Skin epidermis (tissue), 12 donors: ENCODE measurements at regions not wholly inside any gene's neighbourhood (a gene's known extent, or its start where the extent isn't known, plus 50 kb on each side); places are given as distances from the start of the nearest gene placed in this dataset.

ENCODE experiments used
- H3K27ac ChIP-seq, 21 experiments: fragments of 200-600 bp; sonication (generic) in 11 of 21; one replicate each; pipeline ENCODE4 v1.5.0; 2020; ENCODE audit warnings: mild to moderate bottlenecking in 3 of 21, inconsistent platforms in 2 of 21, moderate library complexity in 2 of 21
- H3K4me3 ChIP-seq, 7 experiments: fragments of 200-600 bp; sonication (generic) in 2 of 7; one replicate each; pipeline ENCODE4 v1.5.0; 2020; ENCODE audit warnings: inconsistent platforms in 2 of 7, mild to moderate bottlenecking in 2 of 7, moderate library complexity in 1 of 7

DNA sequence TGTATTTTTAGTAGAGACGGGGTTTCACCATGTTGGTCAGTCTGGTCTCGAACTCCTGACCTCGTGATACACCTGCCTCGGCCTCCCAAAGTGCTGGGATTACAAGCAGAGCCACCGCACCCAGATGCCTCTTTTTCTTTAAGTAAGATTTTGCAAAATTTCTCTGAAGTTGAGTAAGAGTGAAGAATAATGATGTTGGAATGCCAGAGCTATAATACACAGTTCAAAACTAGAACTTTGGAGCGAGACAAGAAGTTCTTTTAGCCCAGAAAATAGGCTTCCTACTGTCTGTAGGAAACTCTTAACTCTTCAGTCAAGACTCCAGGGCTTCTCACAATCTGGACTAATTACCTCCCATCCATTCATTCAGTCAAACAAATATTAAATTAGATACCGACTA, 51.4 kb downstream of the MARCHF4 start:
- Histone ChIP-seq H3K4me3 (no peak overlapping the region), H3K27ac (no peak overlapping the region)

DNA sequence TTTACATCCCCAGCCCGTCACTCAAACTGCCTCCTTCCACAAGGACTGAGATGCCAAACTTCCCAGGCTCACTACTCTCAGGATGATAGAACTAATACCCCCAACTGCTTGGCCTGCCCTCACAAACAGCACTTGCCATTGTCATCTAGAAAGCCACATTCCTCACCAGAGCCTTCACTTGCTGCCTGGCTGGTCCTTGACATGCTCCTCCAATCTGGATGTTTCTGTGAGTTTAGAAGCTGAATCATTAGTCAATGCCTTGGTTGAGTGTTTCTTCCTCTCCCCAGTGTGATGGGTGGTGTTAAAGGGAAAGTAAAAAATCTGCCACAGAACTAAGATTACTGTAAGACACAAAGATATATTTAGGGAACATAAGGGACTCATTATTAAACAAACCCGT, 52.5 kb downstream of the MARCHF4 start:
- no peak overlapping the region for H3K27ac ChIP-seq
- H3K4me3 ChIP-seq, result no peak overlapping the region

DNA sequence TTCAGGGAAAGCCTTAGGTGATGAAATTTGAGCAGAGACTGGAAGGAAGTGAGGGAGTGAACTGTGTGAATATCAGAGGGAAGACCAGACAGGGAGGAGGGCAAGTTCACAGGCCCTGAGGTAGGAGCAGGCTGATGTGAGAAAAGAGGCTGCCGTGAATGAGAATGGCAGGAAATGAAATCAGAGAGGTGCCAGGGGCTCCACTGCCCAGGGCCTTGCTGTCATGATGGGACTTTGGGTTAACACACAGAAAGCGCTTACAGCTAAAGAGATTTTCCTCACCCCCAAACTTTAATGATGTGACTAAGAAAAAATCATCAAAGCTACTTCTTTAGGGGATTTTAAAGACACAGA, 53.8 kb downstream of the MARCHF4 start:
- Histone ChIP-seq H3K27ac (no peak overlapping the region), H3K4me3 (no peak overlapping the region)

DNA sequence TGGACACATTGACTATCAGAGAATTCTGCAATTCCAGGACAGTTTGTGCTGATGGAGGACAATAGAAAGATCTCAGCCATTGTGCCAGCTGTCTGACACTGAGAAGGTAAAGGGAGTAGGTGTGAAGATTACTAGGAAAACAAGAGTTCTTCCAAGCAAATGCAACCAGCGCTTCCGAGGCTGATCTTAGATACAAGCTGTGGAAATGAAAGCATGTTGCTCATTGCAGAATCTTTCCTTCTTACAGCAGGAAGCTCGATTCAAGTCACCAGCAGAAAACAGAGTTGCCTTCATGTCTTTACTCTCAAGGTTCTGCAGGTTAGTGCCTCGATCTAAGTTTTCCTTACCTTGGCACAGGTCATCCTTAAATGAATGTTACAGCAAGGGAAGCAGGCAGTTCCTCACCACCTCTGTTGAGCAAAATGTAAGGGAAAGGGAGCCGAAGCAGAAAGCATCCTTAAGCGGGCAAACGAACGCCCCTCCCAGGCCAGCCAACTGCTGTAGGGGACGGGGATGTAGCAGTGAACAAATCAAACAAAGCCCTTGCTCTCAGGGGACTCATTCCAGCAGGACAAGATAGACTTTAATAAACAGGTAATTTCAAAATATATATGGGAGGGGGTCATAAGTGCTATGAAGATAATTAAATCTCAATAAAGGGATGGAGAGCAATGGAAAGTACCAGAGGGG, 54.3 kb downstream of the MARCHF4 start:
- H3K4me3 ChIP-seq, result no peak overlapping the region

DNA sequence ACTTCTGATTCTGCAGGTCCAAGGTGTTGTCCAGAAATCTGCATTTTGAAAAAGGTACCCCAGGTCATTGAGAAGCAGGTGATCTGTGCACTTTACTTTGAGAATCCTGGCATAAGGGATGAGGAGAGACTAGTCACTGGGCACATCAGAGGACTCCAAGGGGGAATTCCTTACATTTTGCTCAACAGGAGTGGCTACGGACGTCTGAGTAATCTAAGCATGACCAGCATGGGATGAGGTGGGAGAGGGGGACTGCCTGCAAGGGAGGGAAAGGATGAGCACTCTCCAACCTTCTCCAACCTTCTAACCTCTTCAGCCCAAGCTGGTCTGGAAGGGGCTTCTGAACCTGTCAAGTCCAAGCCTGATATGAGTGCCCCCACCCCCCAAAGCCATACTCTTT, 55.5 kb downstream of the MARCHF4 start:
- Histone ChIP-seq H3K27ac (no peak overlapping the region), H3K4me3 (no peak overlapping the region)

More for the DNA sequence above, 54.3 kb downstream of the MARCHF4 start:
- H3K27ac ChIP-seq, result no peak overlapping the region

DNA sequence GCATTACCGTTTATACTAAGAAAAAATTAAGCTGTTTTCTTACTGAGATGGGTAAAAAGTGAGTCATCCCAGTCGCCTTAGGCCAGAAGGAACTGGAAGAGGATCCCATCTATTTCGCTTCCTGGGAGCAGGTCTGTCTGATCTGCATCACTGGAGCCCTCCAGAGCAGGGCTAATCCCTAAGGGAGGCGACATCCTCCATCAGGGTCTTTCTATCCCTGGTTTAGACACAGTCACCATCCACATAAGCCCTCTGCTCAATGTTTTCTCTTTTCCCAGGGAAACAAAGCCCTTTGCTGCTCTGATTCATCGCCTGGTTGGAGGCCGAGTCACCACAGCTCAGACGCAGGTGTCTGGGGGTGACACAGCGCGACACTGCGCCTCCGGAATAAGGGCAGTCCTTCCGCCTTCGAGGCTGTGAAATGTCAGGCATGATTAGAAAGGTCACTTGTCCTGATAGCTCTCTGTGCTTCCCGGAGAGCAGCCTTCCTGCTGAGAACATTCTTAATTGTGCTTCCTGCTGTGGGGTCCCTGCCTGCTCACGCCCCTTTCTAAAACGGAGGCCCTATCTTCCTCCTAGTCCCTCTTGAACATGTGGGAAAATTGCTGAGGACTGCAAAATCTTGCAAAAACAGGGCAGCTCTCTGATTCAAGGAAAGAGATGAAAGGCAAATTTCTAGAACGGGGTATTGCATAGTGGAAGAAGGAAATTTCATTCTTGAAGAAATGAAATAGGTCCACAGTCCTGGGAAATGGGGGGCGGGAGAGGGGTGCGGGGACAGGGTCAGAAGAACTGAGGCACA, 56.3 kb downstream of the MARCHF4 start:
- no peak overlapping the region for H3K27ac ChIP-seq
- H3K4me3 ChIP-seq, result no peak overlapping the region

DNA sequence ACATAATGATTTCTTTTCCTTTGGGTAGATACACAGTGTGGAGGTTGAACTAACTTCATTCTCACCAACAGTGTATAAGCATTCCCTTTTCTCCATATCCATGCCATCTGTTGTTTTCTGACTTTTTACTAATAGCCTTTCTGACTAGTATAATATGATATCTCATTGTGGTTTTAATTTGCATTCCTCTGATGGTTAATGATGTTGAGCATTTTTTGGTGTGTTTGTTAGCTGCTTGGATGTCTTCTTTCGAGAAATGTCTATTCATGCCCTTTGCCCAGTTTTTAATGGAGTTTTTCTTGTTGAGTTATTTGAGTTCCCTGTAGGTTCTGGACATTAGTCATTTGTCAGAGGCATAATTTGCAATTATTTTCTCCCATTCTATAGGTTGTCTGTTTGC, 59.8 kb downstream of the MARCHF4 start:
- H3K27ac ChIP-seq, result no peak overlapping the region
- no peak overlapping the region for H3K4me3 ChIP-seq

DNA sequence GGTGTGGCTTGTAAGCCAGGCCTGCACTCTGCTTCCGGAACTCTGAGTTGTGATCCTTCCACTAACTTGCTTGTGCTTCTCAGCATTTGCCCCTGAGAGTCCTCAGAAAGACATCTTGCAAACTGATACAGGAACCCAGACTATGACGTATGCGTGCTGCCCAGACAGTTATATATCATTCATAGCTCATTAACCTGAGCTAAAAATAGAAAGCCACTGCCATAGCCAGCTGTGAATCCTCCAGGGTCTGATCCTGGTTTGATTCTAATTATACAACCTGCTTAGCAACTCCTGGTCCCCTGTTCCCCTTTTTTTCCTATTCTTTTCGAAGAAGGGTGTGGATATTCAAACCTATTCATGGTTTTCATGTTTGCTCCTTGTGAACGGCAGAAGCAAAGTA, 63.7 kb downstream of the MARCHF4 start:
- no peak overlapping the region for H3K4me3 ChIP-seq
- H3K27ac ChIP-seq, result no peak overlapping the region

DNA sequence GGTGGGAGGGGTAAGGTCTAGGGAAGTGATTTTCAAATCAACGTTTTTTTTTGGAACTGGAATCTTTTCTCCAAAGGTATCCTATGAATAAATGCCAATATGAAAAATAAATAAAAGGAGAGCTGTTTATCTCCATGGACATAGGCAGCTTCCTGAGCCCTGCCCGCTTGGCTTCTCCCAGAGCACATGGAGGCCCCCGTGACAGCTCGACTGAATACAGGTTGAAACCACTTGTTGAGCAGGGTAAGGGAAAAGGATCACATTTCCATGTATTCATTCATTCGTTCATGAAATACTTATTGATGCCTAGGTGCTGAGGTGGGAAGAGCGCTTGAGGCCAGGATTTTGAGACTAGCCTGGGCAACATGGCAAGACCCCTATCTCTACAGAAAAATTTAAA, 64.8 kb downstream of the MARCHF4 start:
- Histone ChIP-seq H3K4me3 (no peak overlapping the region), H3K27ac (no peak overlapping the region)

DNA sequence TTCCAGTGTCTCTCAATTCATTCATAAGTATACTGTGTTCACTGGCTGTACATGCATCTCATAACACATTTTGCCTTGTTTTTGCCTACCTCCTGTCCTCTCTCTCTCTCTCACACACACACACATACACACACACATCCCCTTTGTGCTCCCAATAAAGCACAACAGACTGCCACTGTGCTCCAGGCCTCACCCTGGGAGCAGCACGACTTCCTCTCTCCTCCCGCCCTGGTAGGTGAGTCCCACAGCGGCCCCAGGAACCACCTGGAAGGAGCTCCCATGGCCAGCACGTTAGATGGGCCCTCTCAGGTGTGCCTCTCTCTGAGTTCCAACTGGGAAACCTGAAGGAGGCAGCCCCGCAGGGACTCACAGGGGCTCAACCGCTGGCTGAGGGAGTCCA, 65.4 kb downstream of the MARCHF4 start:
- no peak overlapping the region for H3K4me3 ChIP-seq
- no peak overlapping the region for H3K27ac ChIP-seq

DNA sequence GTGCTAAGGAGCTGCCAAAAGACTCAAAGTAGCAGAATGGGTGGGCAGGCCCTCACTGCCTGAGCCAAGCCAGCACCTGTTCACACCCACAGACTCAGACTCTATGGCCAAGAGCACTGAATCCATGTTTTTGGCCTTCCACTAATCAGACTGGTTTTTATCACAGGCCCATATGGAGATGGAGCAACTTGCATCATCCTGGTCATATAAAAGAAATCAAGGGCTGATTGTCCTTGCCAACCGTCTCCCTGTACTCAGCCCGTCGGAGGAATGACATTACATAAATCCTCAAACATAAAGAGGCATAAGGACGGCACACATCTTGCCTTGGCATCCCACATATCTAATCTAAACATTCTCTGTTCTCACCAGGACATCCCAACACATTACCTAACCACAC, 66.7 kb downstream of the MARCHF4 start:
- Histone ChIP-seq H3K27ac (no peak overlapping the region), H3K4me3 (no peak overlapping the region)

DNA sequence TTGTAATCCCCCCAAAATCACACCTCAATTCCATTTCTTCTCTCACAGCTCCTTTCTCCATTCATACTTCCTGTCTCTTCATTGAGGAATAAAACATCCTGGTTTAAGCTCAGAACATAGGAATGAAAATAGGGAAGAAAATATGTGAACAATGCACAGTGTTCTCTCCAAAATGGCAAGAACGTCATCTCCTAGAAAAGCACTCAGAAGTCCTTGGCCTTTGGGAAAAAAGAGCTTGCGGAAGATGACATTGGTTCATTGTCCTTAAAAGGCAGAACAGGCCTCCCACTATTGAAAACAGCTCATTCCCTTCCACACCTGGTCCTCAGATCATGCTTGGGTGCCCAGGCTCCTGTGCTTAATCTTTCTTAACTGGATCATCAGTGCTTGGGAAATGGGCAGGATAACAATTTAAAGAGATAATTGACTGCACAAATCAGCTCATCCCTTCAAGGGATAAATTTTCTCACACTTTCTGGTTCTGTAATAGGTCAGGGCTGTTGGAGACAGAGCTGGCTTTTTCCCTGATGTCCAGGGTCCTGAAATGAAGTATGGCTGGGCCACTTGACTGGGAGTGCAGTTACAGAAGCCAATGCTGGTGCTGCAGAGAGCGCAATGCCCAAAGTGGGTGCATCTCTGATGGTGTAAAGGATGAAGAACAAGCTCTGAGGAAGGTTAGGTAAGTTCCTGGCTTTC, 69.2 kb downstream of the MARCHF4 start:
- no peak overlapping the region for H3K27ac ChIP-seq

DNA sequence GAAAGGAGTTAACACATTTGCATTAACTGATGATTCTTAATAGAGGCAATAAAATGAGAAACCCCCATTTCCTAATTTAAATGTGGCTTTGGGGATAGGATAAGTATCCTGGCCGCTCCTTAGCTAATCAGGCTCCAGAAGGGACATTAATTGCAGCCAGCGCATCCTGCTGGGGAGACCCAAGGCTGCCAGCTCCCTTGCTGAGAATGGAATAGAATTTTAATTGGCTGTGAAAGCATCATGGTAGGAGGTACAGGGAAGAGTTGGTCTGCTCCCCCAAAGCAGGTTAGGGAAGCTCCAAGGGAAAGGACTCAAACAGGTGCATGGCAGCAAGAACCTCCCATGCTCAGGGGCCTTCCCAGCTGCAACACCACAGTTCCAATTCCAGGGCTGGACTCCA, 71.4 kb downstream of the MARCHF4 start:
- Histone ChIP-seq H3K4me3 (no peak overlapping the region), H3K27ac (no peak overlapping the region)

More for the DNA sequence above, 69.2 kb downstream of the MARCHF4 start:
- H3K4me3 ChIP-seq, result no peak overlapping the region

DNA sequence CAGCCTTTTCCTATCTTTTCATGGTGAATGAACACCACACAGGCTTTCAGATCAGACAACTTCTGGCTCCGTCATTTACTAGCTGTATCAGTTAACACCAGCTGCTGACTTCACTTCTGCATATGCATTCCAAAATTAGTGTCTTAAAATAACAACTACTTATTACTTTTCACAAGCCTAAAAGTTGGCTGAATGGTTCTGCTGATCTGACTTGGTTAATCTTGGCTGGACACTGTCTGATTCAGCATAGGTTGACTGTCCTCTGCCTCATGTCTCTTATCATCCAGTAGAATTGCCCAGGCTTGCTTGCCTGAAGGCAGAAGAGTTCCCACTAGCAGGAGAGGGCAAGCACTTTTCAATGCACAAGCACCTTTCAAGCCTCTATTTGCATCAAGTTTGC, 72.7 kb downstream of the MARCHF4 start:
- H3K27ac ChIP-seq, result no peak overlapping the region
- H3K4me3 ChIP-seq, result no peak overlapping the region

DNA sequence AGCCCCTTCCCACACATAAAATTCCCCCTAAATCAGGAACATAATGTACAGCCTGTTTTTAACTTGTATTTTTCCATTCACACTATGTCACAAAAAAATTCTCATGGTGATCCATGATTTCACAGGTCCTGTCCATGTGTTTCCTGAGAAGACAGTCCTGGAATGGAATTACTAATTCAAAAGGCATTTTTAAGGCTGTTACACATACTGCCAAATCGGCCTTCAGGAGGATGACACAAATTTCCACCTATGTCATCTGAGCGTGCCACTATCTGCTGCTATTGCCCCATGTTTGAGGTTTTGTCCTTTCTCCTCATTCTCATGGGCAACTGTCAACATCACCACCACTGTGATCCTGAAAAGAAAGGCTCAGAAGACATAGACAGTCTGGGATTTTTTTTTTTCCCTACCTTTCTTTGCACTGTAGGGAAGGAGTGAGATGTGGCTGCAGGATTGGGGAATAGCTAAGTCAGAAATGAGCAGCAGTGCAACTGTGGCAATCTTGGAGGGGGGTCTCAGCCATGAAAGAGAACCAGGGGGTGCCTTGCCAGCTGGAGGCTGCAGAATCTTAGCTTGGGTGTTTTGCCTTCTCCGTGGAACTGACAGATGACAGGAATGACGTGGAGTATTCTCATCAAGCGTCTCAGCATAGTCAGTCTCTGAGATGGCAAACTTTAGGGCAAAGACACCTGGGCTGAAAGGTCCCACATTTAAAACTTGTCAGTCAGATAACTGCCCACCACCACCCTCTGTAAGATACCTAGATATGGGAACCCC, 73.4 kb downstream of the MARCHF4 start:
- H3K27ac ChIP-seq, result no peak overlapping the region
- H3K4me3 ChIP-seq, result no peak overlapping the region

DNA sequence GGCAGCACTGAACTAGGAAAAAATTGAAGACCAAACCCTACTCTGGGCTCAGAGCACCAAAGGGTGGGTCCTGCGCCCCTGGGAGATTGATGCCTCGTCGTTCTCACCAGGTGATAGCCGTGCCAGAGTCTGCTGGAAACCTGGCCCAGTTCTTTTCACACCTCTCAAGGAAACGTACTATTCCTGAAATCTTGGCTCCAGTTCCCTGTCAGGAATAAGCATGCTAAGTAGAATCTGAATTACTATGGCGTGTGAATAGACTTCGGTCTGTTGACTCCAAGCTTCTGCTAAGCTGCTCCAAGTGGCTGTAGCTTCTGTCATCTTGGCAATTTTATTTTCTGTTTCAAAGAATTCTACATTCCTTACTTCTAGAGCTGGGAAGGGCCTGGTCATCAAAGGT, 75.4 kb downstream of the MARCHF4 start:
- Histone ChIP-seq H3K27ac (no peak overlapping the region), H3K4me3 (no peak overlapping the region)

DNA sequence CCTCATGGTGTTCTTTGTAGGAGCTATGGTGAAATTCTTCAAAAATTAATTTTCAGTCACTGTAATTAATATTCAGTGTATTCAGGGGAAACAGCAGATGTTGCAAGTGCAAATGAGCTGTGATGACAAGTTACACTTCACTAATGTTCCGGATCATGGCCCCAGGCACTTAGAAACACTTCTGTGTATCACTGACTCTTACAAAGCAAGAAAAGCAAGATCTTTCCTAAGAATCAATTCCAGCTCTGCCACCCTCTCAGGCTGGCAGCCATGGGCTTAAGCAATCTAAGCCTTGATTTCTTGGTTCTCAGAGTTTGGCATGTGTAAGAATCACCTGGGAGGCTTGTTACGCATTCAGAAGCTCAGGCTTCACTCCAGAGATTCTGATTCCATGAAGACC, 78.0 kb downstream of the MARCHF4 start:
- Histone ChIP-seq H3K27ac (peak overlapping the region in 5 of 21 experiments; percentile 22 to 51 (median 49)), H3K4me3 (no peak overlapping the region)

DNA sequence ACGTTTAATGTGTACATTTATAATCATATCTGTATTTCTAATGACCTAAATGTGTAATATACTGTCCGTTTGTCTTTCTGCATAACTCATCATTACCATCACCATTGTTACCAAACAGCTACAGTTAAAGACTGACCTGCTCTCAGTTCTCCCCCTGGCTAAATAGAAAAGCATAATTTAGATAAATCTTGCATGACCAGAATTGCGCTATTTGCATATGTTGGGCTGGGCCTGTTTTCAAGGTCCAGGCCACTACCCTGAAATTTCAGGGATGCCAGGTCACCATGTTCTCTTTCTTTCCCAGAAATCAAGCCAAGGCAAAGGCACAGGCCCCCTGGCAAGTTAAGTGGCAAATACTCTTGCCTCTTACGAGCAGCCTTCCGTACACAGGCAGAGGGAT, 78.4 kb downstream of the MARCHF4 start:
- Histone ChIP-seq H3K27ac (peak overlapping the region in 6 of 21 experiments; percentile 22 to 67 (median 50)), H3K4me3 (no peak overlapping the region)

DNA sequence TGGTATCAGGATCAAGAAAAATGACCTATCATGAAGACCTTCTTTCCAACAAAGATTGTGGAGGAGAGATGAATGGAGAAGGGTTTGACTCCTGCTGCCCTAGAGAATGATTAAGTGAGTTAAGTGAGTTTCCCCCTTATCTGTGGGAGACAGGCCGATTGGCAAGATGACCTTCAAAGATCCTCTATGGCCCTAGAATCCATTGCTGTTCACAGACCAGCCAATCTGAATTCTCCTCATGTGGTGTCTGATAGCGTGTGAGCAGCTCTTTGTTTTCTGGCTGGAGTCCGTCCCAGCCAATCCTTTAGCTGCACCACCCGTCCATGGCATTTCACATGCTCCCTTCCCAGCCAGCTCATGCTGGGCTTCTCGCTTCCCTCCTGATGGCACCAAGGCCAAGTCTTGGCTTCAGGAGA, 79.4 kb downstream of the MARCHF4 start:
- H3K27ac ChIP-seq, result peak overlapping the region in 2 of 21 experiments; percentile 28 to 60
- H3K4me3 ChIP-seq, result no peak overlapping the region

DNA sequence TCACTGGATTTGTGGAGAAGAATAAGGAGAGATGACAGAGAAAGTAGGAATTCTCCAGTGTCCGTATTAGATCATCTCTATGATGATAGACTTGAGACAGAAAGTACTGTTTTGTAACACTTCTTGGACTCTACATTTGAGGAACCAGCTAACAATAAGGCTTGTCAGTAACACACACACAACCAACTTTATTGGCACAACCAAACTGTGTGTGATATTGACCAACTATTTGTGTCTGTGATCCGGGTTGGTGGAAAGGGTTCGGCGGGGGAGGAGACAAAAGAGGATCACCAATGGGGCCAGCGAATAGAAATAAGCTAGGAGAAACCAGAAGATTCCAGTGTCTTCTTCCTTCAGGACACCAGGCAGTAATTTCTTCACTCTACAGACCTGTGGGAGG, 79.8 kb downstream of the MARCHF4 start:
- Histone ChIP-seq H3K27ac (peak overlapping the region in 2 of 21 experiments; percentile 28 to 60), H3K4me3 (no peak overlapping the region)
